GM12878 (cell line): ENCODE measurements at regions not wholly inside any gene's neighbourhood (a gene's known extent, or its start where the extent isn't known, plus 50 kb on each side); places are given as distances from the start of the nearest gene placed in this dataset.

Source experiments
- ATAC-seq: fragments of 200-7000 bp; cut with Tn5 transposase; 3 replicates; pipeline ENCODE4 v1.9.1; 2020; ENCODE audit warnings: mild to moderate bottlenecking, moderate library complexity
- BruUV-seq: library from RNA; stranded (reverse); fragments of 400-500 nt; replicated peaks from 2 replicates; lab custom pipeline; 2021; lab: Mats Ljungman, UMichigan
- CTCF ChIA-PET: fragments of 300-600 bp; sonication (Branson Sonifier 250); formaldehyde crosslinking; extraction: SDS; loops from one replicate; lab custom pipeline; 2021; ENCODE audit warnings: inconsistent platforms; lab: Yijun Ruan, JAX
- POLR2A ChIA-PET: fragments of 350-600 bp; formaldehyde crosslinking; extraction: SDS; loops from one replicate; lab custom pipeline; 2021; ENCODE audit warnings: inconsistent platforms; lab: Charles Lee
- RAD21 ChIA-PET: fragments of 300-600 bp; sonication (Branson Sonifier 250); formaldehyde crosslinking; loops from one replicate; lab custom pipeline; 2023; ENCODE audit warnings: antibody characterized with exemption; ENCODE audit not compliant: unreplicated experiment; lab: Charles Lee
- SMC1A ChIA-PET: fragments of 300-600 bp; sonication (Branson Sonifier 250); formaldehyde crosslinking; loops from one replicate; lab custom pipeline; 2023; ENCODE audit not compliant: unreplicated experiment, uncharacterized antibody; lab: Charles Lee
- DNase-seq: peaks from one replicate; pipeline ENCODE4 v3.0.0-alpha.2; 2011; ENCODE audit warnings: low read depth, low spot score
- FAIRE-seq: peaks from 3 replicates; lab custom pipeline; 2011; peaks lifted over from hg19 to GRCh38; lab: Jason Lieb, UNC
- H2AFZ ChIP-seq: 2 replicates; pipeline ENCODE4 v1.6.0; 2011; ENCODE audit warnings: low read depth, low read length, control low read depth; ENCODE audit not compliant: control insufficient read depth
- H3K27ac ChIP-seq: 2 replicates; pipeline ENCODE4 v1.5.1; 2011; ENCODE audit warnings: control low read depth; ENCODE audit not compliant: control insufficient read depth, insufficient read depth
- H3K27me3 ChIP-seq, 2 experiments: replicated peaks in 1 of 2; 2 replicates each; pipeline versions ENCODE4 v1.6.0 to v1.6.1; 2011; ENCODE audit warnings: low read length in 1 of 2; ENCODE audit not compliant: control insufficient read depth in 2 of 2, insufficient read depth in 2 of 2
- H3K36me3 ChIP-seq, 2 experiments: 2 replicates each; pipeline ENCODE4 v1.5.1; 2011; ENCODE audit warnings: low read length in 1 of 2; ENCODE audit not compliant: control insufficient read depth in 2 of 2, insufficient read depth in 2 of 2
- H3K4me1 ChIP-seq: 2 replicates; pipeline ENCODE4 v1.6.1; 2011; ENCODE audit warnings: mild to moderate bottlenecking, low read length, moderate library complexity, mixed read lengths; ENCODE audit not compliant: control insufficient read depth, insufficient read depth
- H3K4me2 ChIP-seq: 2 replicates; pipeline ENCODE4 v1.6.0; 2011; ENCODE audit warnings: control low read depth; ENCODE audit not compliant: control insufficient read depth, insufficient read depth
- H3K4me3 ChIP-seq: fragments of 200-600 bp; sonication (generic); 2 replicates; pipeline ENCODE4 v1.5.1; 2016
- H3K79me2 ChIP-seq: 2 replicates; pipeline ENCODE4 v1.6.0; 2011; ENCODE audit warnings: low read length; ENCODE audit not compliant: control insufficient read depth, insufficient read depth
- H3K9ac ChIP-seq: 2 replicates; pipeline ENCODE4 v1.8.0; 2011; ENCODE audit warnings: low read length, control low read depth, mixed read lengths; ENCODE audit not compliant: control insufficient read depth, insufficient read depth
- H3K9me3 ChIP-seq: replicated peaks from 3 replicates; pipeline ENCODE4 v1.5.1; 2011; ENCODE audit warnings: mild to moderate bottlenecking, low read length; ENCODE audit not compliant: control insufficient read depth, insufficient read depth
- H4K20me1 ChIP-seq: 2 replicates; pipeline ENCODE4 v1.6.0; 2011; ENCODE audit not compliant: control insufficient read depth, insufficient read depth
- EP300 ChIP-seq, 2 experiments: fragments of 150-350 bp in 1 of 2; IDR thresholded peaks; 2 replicates each; pipeline ENCODE4 v1.6.1; 2011 to 2012; ENCODE audit warnings: low read depth in 2 of 2, low read length in 2 of 2, borderline replicate concordance in 1 of 2, improper control_type of control experiment in 1 of 2, inconsistent platforms in 1 of 2; ENCODE audit not compliant: control insufficient read depth in 1 of 2
- LARP7 ChIP-seq: fragments of 450-650 bp; IDR thresholded peaks from 2 replicates; pipeline ENCODE4 v1.6.1; 2017; ENCODE audit warnings: mild to moderate bottlenecking
- MEF2B ChIP-seq: fragments of 450-650 bp; IDR thresholded peaks from 2 replicates; pipeline ENCODE4 v1.6.1; 2018; ENCODE audit warnings: mild to moderate bottlenecking, moderate library complexity; ENCODE audit not compliant: partially characterized antibody, poor library complexity, severe bottlenecking
- PAX5 ChIP-seq: IDR thresholded peaks from 2 replicates; pipeline ENCODE4 v1.6.1; 2011; ENCODE audit warnings: low read depth, low read length, borderline replicate concordance
- POLR2AphosphoS2 ChIP-seq: IDR thresholded peaks from 2 replicates; pipeline ENCODE4 v1.6.1; 2011; ENCODE audit warnings: low read depth, mild to moderate bottlenecking, low read length, improper control_type of control experiment, moderate library complexity
- SMAD5 ChIP-seq: IDR thresholded peaks from 2 replicates; pipeline ENCODE4 v1.6.1; 2016; ENCODE audit warnings: antibody characterized with exemption, low read depth
- ZNF217 ChIP-seq: fragments of 450-650 bp; IDR thresholded peaks from 2 replicates; pipeline ENCODE4 v1.6.1; 2017; ENCODE audit warnings: antibody characterized with exemption, mild to moderate bottlenecking
- ZNF384 ChIP-seq: IDR thresholded peaks from 2 replicates; pipeline ENCODE4 v1.6.1; 2012; ENCODE audit warnings: low read depth, mild to moderate bottlenecking, low read length, improper control_type of control experiment, borderline replicate concordance
- in situ Hi-C: fragments of 300-500 bp; cut with MboI; formaldehyde crosslinking; loops from 9 replicates; pipeline ENCODE4 v1.14.3; 2018; ENCODE audit warnings: mixed read lengths
- intact Hi-C: fragments of 100-400 bp; cut with micrococcal nuclease; formaldehyde crosslinking; loops from one replicate; pipeline ENCODE4 v1.14.2; 2022; ENCODE audit not compliant: unreplicated experiment
- TF ChIP-seq, protein P1 (sequence below): fragments of 450-650 bp; IDR thresholded peaks from 2 replicates; pipeline ENCODE4 v1.6.1; 2017; ENCODE audit warnings: mild to moderate bottlenecking
- TF ChIP-seq, protein P2 (sequence below): IDR thresholded peaks from 2 replicates; pipeline ENCODE4 v1.6.1; 2012; ENCODE audit warnings: low read depth, low read length, improper control_type of control experiment
- TF ChIP-seq, protein P3 (sequence below): fragments of 450-650 bp; IDR thresholded peaks from 2 replicates; pipeline ENCODE4 v1.6.1; 2016; ENCODE audit warnings: mild to moderate bottlenecking
- TF ChIP-seq, protein P4 (sequence below): IDR thresholded peaks from 2 replicates; pipeline ENCODE4 v1.6.1; 2012; ENCODE audit warnings: low read length, inconsistent platforms

- TF ChIP-seq, protein P1, sequence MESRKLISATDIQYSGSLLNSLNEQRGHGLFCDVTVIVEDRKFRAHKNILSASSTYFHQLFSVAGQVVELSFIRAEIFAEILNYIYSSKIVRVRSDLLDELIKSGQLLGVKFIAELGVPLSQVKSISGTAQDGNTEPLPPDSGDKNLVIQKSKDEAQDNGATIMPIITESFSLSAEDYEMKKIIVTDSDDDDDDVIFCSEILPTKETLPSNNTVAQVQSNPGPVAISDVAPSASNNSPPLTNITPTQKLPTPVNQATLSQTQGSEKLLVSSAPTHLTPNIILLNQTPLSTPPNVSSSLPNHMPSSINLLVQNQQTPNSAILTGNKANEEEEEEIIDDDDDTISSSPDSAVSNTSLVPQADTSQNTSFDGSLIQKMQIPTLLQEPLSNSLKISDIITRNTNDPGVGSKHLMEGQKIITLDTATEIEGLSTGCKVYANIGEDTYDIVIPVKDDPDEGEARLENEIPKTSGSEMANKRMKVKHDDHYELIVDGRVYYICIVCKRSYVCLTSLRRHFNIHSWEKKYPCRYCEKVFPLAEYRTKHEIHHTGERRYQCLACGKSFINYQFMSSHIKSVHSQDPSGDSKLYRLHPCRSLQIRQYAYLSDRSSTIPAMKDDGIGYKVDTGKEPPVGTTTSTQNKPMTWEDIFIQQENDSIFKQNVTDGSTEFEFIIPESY, result no peak
- no peak for TF ChIP-seq MEF2B
- TF ChIP-seq, protein P2, sequence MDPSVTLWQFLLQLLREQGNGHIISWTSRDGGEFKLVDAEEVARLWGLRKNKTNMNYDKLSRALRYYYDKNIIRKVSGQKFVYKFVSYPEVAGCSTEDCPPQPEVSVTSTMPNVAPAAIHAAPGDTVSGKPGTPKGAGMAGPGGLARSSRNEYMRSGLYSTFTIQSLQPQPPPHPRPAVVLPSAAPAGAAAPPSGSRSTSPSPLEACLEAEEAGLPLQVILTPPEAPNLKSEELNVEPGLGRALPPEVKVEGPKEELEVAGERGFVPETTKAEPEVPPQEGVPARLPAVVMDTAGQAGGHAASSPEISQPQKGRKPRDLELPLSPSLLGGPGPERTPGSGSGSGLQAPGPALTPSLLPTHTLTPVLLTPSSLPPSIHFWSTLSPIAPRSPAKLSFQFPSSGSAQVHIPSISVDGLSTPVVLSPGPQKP, result no peak
- no peak for TF ChIP-seq LARP7
- TF ChIP-seq, all 136 proteins: peak for 0
These were observed 205.6 kb downstream of the NECTIN3 start (continued) for GRCh38 chr3:111277226-111277625.

DNA sequence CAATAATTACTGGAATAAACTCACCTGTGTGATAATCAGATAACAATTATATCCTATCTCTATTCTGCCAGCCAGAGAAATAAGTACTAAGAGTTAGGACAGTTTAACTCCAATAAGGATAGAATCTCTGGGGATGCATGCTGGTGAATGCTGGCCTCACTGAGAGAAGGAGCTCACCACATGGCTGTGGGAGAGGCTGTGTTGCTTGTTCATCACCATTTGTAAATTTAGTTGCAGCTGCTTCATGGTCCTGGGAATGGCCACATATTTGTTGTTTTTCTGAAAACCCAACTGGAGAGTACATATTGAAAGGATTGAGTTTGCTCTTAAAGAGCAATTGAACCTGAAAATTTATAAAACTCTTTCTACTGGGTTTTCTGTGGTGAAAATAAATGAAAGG, 207.3 kb downstream of the NECTIN3 start:
- no peaks in the 10 kb centered on the region for H3K79me2 ChIP-seq
- no peak overlapping the region for H3K9ac ChIP-seq
- no peak for DNase-seq
- CTCF ChIA-PET, result no interaction called here
- H3K4me2 ChIP-seq, result no peak overlapping the region
- H4K20me1 ChIP-seq, result no peaks in the 10 kb centered on the region
- H2AFZ ChIP-seq, result no peak overlapping the region
- H3K27ac ChIP-seq, result no peak overlapping the region
- SMC1A ChIA-PET, result interaction anchor here (1.0 kb wide), 1 partner anchor 8 kb away, joined by 3 read pairs; no protein-coding TSS in a partner anchor
- H3K9me3 ChIP-seq, result no peaks in the 10 kb centered on the region
- no peaks in the 10 kb centered on the region for H3K36me3 ChIP-seq
- TF ChIP-seq EP300 (IDR thresholded peaks at IDR 0.05; ENCODE audit: borderline replicate concordance in 1 of 2, control insufficient read depth in 1 of 2, low read depth in 2 of 2, low read length in 2 of 2) (no peak), PAX5 (no peak), SMAD5 (no peak), LARP7 (no peak), ZNF217 (no peak), POLR2AphosphoS2 (no peak), ZNF384 (no peak)
- TF ChIP-seq, protein P3, sequence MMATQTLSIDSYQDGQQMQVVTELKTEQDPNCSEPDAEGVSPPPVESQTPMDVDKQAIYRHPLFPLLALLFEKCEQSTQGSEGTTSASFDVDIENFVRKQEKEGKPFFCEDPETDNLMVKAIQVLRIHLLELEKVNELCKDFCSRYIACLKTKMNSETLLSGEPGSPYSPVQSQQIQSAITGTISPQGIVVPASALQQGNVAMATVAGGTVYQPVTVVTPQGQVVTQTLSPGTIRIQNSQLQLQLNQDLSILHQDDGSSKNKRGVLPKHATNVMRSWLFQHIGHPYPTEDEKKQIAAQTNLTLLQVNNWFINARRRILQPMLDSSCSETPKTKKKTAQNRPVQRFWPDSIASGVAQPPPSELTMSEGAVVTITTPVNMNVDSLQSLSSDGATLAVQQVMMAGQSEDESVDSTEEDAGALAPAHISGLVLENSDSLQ, result no peak
- TF ChIP-seq, protein P4, sequence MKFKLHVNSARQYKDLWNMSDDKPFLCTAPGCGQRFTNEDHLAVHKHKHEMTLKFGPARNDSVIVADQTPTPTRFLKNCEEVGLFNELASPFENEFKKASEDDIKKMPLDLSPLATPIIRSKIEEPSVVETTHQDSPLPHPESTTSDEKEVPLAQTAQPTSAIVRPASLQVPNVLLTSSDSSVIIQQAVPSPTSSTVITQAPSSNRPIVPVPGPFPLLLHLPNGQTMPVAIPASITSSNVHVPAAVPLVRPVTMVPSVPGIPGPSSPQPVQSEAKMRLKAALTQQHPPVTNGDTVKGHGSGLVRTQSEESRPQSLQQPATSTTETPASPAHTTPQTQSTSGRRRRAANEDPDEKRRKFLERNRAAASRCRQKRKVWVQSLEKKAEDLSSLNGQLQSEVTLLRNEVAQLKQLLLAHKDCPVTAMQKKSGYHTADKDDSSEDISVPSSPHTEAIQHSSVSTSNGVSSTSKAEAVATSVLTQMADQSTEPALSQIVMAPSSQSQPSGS, result no peak
- TF ChIP-seq, all 136 proteins: peak for 0
- FAIRE-seq (no peak), ATAC-seq (no peak)
- ChIA-PET RAD21 (no interaction called here), POLR2A (no interaction called here)
- H3K4me3 ChIP-seq, result no peak overlapping the region
- intact Hi-C loops (no loop called here), in situ Hi-C loops (no loop called here)
- BruUV-seq, result no TSS peak
- H3K4me1 ChIP-seq, result no peaks in the 10 kb centered on the region
- no peaks in the 10 kb centered on the region for H3K27me3 ChIP-seq
